ENCODE measurements at regions not wholly inside any gene's neighbourhood (a gene's known extent, or its start where the extent isn't known, plus 50 kb on each side); places are given as distances from the start of the nearest gene placed in this dataset.

DNA sequence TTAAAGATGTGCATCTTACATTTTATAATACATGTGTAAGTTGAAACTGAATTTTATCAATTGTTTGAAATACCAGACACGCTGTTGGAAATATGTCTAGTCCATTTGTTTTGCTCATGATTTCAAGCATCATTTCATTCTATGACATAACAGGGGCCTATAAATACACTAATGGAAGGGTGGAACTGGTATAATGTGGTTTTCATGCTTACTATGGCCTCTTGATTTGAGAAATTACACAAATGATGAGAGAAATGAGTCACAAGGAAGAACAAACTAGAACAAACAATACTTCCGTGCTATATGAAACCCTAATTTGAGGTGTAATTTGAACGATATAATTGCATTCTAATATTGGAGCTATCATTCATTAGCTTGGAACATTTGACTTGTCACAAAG is 663.4 kb downstream of the SLC16A7 start:
- TF ChIP-seq, protein P1, sequence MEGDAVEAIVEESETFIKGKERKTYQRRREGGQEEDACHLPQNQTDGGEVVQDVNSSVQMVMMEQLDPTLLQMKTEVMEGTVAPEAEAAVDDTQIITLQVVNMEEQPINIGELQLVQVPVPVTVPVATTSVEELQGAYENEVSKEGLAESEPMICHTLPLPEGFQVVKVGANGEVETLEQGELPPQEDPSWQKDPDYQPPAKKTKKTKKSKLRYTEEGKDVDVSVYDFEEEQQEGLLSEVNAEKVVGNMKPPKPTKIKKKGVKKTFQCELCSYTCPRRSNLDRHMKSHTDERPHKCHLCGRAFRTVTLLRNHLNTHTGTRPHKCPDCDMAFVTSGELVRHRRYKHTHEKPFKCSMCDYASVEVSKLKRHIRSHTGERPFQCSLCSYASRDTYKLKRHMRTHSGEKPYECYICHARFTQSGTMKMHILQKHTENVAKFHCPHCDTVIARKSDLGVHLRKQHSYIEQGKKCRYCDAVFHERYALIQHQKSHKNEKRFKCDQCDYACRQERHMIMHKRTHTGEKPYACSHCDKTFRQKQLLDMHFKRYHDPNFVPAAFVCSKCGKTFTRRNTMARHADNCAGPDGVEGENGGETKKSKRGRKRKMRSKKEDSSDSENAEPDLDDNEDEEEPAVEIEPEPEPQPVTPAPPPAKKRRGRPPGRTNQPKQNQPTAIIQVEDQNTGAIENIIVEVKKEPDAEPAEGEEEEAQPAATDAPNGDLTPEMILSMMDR (IDR thresholded peaks at IDR 0.05), result no peak
- TF ChIP-seq POLR2A (IDR thresholded peaks at IDR 0.05), result no peak

Data from prostate gland (tissue), 2 donors.